T47D (cell line): ENCODE measurements at regions not wholly inside any gene's neighbourhood (a gene's known extent, or its start where the extent isn't known, plus 50 kb on each side); places are given as distances from the start of the nearest gene placed in this dataset.

ENCODE experiments used
- DNase-seq, 2 experiments: peaks; one replicate each; pipeline versions ENCODE4 v3.0.0 to v3.0.0-alpha.2; 2011 to 2012; ENCODE audit warnings: low read depth in 1 of 2, low spot score in 1 of 2
- JUND ChIP-seq: IDR thresholded peaks from 2 replicates; pipeline ENCODE4 v1.6.1; 2012; ENCODE audit warnings: low read depth
- in situ Hi-C: cut with HindIII; loops from 2 replicates; pipeline ENCODE4 v1.10.0; 2016; ENCODE audit warnings: low sequenced_read_pairs, low pct_unique_long_range_greater_than_20kb

DNA sequence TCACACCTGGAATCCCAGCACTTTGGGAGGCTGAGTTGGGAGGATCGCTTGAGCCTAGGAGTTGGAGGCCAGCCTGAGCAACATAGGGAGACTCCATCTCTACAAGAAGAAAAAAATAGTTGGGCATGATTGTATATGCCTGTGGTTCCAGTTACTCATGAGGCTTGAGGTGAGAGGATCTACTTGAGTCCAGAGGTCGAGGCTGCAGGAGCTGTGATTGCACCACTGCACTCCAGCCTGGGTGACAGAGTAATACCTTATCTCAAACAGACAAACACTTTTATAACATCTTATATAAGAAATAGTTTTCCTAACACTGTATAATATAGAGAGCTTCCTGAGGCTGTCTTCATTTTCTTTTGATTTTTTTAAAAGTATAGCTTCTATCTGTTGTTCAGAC is 448.4 kb upstream of the COBL start:
- in situ Hi-C loops: no loop called here
- no peak for DNase-seq
- TF ChIP-seq JUND: no peak

DNA sequence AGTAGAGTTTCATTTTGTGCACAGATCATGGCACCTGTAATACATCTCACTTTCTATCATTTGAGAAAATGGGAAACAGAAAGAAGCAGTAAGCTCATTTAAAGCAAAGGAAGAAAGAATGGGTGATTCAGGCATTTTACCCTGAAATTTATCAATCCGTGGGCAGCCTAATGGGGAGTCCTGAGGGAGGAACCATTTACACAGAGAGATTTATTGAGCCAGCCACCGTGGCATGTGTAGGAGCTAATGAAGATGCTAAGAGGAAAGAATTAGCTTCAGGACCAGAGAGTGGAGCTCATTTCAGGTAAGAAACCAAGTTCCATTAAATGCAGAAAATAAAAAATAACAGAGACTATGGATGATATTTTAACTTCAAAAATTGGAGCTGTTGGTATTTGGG is 443.4 kb upstream of the COBL start:
- in situ Hi-C loops: no loop called here
- no peak for TF ChIP-seq JUND
- DNase-seq: no peak

DNA sequence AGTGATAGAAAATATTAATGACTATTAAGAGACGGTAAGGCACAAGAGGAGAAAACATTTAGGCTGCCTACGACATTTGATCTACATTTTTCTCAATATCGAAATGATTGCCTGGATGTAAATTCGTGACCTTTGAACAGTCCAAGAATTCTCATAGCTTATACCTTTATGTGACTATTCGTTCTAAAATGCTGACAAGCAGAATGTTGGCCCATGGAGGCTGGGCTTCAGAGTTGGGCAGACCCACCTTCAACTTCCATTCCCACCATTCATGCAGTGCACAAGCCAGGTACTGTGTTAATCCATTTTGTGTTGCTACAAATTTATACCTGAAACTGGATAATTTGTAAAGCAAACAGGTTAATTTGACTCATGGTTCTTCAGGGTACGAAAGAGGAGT is 441.4 kb upstream of the COBL start:
- in situ Hi-C loops: no loop called here
- DNase-seq: no peak
- no peak for TF ChIP-seq JUND

DNA sequence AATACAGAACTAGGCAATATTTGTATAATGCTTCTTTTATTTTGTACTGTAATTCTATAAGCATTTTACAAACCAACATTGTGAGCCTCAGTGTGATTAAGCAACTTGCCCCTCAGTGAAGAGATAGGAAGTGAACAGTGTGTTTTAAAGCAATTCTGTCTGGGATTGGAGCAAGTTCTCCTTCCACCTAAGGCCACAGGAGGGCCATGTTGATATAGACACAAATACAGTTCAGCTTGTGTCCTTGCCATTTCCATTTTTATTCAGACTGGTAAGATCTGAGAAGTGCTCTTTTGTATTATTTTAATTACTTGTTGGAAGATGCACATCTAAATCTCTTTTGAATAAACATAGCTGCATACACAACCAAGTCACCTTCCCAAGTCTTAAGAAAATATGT is 416.3 kb upstream of the COBL start:
- in situ Hi-C loops: no loop called here
- TF ChIP-seq JUND: no peak
- DNase-seq: peak in 1 of 2 experiments; percentile 13

DNA sequence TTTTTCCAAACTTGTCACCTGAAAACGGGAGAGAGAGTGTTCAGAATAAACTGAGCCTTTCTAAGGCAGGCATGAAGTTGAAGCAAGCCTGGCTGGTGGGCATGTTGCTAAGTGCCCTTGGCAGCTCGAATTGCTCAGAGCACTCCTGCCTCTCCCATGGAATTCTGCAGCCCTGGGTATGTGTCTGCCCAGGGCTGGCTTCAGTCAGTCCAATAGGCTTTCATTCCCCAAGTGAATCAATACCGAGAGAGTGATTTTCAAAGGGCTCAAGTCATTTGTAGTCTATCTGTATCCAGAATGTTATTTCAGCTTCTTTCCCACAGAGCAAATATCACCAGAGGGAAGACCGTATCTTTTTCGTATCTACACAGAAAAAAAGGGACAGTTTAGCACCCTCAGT is 415.5 kb upstream of the COBL start:
- in situ Hi-C loops: no loop called here
- DNase-seq: no peak

DNA sequence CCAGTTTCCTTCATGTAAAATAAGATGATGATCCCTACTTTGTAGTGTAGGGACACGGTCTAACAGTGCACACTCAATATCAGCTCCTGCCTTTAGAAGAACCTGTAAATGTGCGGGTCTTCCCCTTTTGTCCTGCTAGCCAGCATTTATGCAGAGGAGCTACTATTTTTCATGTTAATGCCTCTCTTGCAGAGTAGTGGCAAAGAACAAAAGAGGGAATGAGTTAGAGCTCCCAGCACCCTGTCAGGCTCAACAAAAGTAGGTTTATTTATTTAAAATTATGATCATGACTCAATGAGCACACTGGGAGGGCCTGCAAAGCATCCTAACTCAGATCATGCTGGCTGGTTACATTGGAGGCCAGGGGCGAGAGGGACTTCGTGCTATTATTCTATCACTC is 414.5 kb upstream of the COBL start:
- in situ Hi-C loops: no loop called here
- no peak for DNase-seq
- no peak for TF ChIP-seq JUND

More for the DNA sequence above, 415.5 kb upstream of the COBL start:
- TF ChIP-seq JUND: no peak

DNA sequence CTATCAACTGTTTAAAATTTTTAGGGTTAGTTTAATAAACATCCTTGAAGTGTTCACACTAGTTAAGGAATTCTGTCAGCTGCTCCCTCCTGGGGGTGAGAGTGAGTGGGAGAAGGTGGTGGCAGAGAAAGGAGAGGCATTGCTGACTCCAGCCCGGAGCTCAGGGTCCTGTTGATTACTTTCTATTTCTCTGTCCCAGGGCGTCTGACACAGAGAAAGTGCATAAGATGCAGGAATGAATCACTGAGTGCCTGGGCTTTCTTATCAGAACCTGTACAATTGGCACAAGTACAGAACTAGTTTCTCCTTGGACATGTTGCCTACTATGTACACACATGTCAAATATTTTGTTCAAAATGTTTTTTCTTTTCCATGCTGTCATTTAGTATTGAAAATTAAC is 410.8 kb upstream of the COBL start:
- DNase-seq: no peak
- in situ Hi-C loops: no loop called here

DNA sequence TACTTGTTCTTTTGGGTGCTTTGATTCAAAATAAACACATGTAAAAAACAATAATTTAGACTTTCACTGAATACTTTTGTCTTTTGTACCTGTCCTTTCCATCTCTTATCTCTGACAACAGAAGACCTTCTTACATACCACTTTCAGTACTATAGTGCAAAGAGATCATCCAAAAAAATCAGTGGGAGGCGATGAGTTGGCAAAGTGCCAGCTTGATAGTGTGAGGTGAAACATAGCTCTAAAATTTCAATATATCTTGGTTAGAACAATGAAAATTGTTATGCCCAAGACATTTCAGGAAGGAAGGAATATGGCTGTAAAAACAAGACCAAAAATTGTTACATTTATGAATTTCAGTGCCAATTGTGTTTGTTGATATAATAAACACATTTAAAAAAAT is 390.2 kb upstream of the COBL start:
- in situ Hi-C loops: no loop called here
- DNase-seq: no peak
- TF ChIP-seq JUND: no peak

More for the DNA sequence above, 410.8 kb upstream of the COBL start:
- TF ChIP-seq JUND: no peak

DNA sequence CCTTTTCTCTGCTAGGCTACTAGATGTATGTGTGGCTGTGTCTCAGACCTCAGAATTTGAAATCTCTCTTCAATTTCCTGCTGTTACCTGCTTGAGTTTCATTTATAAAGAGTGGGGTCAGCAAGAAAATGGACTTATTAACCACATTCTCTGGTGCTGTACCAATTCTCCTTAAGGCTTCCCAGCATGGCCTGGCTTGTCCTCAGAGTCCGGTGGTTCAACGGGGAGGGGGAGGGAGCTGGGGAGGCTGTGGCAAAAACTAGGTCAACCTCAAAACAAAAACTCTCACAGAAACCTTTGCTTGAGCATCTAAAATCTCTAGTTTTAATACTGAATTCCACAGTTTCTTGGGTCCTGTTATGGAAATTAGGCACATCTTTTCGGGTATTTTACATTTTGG is 389.1 kb upstream of the COBL start:
- in situ Hi-C loops: no loop called here
- no peak for TF ChIP-seq JUND
- DNase-seq: no peak

DNA sequence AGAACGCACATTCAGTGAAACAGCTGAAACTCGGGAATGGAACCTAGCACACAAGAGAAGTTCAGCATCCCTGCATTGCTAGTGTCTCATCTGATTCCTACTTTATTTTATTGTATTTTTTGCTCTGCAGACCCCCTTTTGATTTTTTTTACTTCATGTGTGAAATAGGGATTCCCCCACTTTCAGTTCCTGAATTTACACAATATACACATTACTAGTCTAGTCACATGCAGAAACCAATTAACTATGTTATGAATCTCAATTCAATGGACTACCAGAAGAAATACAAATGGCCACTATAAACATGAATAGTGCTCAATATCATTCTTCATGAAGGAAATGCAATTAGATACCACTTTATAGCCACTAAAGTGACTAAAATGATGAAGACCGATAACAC is 386.1 kb upstream of the COBL start:
- no peak for DNase-seq
- in situ Hi-C loops: no loop called here
- no peak for TF ChIP-seq JUND

DNA sequence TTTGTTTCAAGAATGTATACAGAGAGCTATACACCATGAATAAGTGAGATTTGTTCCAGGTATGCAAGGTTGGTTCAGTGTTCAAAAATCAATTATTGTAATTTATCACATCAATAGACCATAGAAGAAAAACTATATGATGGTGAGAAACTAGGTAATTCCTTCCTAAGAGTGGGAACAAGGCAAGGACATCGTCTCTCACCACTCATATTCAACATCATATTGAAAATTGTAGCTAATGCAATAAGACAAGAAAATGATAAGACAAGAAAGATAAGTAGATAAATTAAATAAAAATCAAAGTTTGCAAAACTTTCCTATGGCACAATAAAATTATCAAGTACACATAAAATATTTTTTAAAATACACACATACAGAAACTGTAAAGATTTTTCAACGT is 385.3 kb upstream of the COBL start:
- in situ Hi-C loops: no loop called here
- TF ChIP-seq JUND: no peak
- DNase-seq: no peak

DNA sequence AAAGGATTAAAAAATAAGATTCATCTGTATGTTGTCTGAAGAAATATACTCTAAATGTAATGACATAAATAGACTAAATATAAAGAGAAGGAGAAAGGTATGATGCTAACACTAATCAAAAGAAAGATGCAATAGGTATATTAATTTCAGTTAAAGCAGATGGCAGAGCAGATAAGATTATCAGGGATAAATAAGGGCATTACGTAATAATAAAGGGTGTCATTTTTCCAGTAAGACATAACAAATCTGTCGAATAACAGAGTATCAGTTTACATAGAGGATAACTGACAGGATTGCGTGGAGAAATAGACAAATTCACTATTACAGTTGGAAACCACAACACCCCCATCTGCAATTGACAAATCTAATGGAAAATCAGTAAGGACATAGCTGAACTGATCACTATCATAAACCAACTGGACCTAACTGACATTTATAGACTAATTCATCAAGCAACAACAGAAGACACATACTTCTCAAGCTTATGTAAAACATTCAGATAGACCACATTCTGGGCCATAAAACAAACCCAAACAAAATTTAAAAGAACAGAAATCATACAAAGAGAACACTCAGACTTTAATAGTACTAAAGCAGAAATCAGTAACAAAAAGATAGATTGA is 384.1 kb upstream of the COBL start:
- in situ Hi-C loops: no loop called here
- DNase-seq: no peak
- TF ChIP-seq JUND: no peak

DNA sequence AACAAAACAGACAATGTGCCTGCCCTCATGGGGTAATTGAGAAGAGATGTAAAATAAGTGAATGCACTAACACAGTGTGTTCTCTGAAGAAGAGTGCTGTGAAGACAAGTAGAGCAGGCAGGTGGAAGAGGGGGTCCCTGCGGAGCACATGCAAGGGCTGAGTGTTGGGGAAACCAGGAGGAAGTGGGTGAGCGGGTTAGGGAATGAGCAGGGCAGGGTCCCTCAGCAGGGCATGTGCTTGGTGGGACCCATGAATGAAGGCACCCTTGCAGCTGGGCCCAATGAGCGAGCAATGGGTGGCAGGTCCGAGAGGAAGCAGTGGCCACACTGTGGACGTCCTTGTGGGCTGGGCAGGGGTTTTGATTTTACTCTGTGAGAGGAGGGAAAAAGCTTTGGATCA is 376.6 kb upstream of the COBL start:
- in situ Hi-C loops: no loop called here
- no peak for TF ChIP-seq JUND
- DNase-seq: no peak

DNA sequence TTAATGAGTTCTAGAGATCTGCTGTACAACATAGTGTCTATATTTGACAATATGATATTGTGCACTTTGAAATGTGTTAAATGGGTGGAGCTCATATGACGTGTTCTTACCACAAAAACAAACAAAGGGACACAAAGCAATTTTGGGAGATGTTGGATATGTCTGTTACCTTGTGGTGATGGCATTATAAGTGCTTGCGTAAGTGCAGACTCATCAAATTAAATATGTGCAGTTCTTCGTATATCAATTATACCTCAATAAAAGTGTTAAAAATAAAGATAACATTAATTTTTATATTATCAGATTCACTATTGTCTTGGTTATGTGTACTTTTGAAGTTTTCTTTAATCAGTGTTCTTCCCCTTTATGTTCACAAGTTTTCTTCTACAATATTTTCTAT is 372.9 kb upstream of the COBL start:
- DNase-seq: no peak
- no peak for TF ChIP-seq JUND
- in situ Hi-C loops: no loop called here

DNA sequence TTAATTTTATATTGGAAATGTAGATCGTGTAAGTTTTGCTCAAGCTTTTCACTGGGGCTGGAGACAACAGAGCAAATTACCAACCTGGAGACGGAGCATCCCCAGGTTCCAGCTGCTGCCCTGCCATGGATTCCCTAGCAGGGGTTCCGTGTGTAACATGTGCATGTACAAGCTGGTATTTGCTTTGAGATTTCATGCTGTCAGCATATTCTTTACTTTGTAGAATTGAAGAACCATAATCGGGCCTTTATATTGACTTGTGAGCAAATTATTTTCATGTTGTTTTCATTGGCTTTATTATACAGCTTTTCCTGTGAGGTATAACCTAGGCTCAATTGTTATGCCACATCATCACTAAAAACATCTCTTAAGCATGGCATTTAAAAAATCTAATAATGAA is 369.2 kb upstream of the COBL start:
- DNase-seq: no peak
- TF ChIP-seq JUND: no peak
- in situ Hi-C loops: no loop called here
